GM19239 (cell line): ENCODE measurements at regions not wholly inside any gene's neighbourhood (a gene's known extent, or its start where the extent isn't known, plus 50 kb on each side); places are given as distances from the start of the nearest gene placed in this dataset.
"Not testable (repeated sequence)": the region's sequence is repeated elsewhere in the genome, so short reads cannot be mapped to it uniquely, and the experiment has no call there.

Experiments used
- DNase-seq: peaks from one replicate; pipeline ENCODE4 v3.0.0; 2011; ENCODE audit warnings: low spot score; ENCODE audit not compliant: insufficient read length
- FAIRE-seq: peaks from 2 replicates; lab custom pipeline; 2011; peaks lifted over from hg19 to GRCh38; lab: Jason Lieb, UNC

GRCh38 chr4:171430495-171430894 lies 382.7 kb upstream of the GALNTL6 start:
- FAIRE-seq (no peak), DNase-seq (no peak)

- DNase-seq = no peak
- no peak for FAIRE-seq
These were observed 416.0 kb upstream of the GALNTL6 start for GRCh38 chr4:171397175-171397574.

- DNase-seq = no peak
- no peak for FAIRE-seq
These were observed 422.6 kb upstream of the GALNTL6 start for GRCh38 chr4:171390626-171391025.

- FAIRE-seq = no peak
- DNase-seq = no peak
These were observed 434.9 kb upstream of the GALNTL6 start for GRCh38 chr4:171378323-171378722.

GRCh38 chr4:171376724-171377123 lies 436.5 kb upstream of the GALNTL6 start:
- no peak for DNase-seq
- FAIRE-seq = no peak

- no peak for DNase-seq
- FAIRE-seq = no peak
These were observed 459.7 kb upstream of the GALNTL6 start for GRCh38 chr4:171353535-171353934.

- DNase-seq (no peak), FAIRE-seq (no peak)
These were observed 465.1 kb upstream of the GALNTL6 start for GRCh38 chr4:171348090-171348489.

- no peak for FAIRE-seq
- DNase-seq = no peak
These were observed 470.6 kb upstream of the GALNTL6 start for GRCh38 chr4:171342646-171343045.

- FAIRE-seq (no peak), DNase-seq (no peak)
These were observed 472.9 kb upstream of the GALNTL6 start for GRCh38 chr4:171340258-171340657.

- no peak for FAIRE-seq
- no peak for DNase-seq
These were observed 478.7 kb upstream of the GALNTL6 start for GRCh38 chr4:171334549-171334948.

- FAIRE-seq (no peak), DNase-seq (no peak)
These were observed 504.5 kb upstream of the GALNTL6 start for GRCh38 chr4:171308661-171309060.

- DNase-seq, FAIRE-seq: not testable (repeated sequence)
These were observed 515.0 kb upstream of the GALNTL6 start for GRCh38 chr4:171298048-171298718.

- no peak for DNase-seq
- no peak for FAIRE-seq
These were observed 524.3 kb upstream of the GALNTL6 start for GRCh38 chr4:171288816-171289432.

- FAIRE-seq (no peak), DNase-seq (no peak)
These were observed 531.8 kb upstream of the GALNTL6 start for GRCh38 chr4:171281359-171281758.

GRCh38 chr4:171279131-171279530 lies 534.1 kb upstream of the GALNTL6 start:
- no peak for FAIRE-seq
- DNase-seq = no peak

GRCh38 chr4:171266671-171267070 lies 546.5 kb upstream of the GALNTL6 start:
- no peak for FAIRE-seq
- no peak for DNase-seq

GRCh38 chr4:171265190-171265818 lies 547.9 kb upstream of the GALNTL6 start:
- FAIRE-seq (no peak), DNase-seq (no peak)

- FAIRE-seq (no peak), DNase-seq (no peak)
These were observed 557.0 kb upstream of the GALNTL6 start for GRCh38 chr4:171256223-171256622.

GRCh38 chr4:171246948-171247347 lies 566.3 kb upstream of the GALNTL6 start:
- DNase-seq (no peak), FAIRE-seq (no peak)

GRCh38 chr4:171242831-171243230 lies 570.4 kb upstream of the GALNTL6 start:
- FAIRE-seq (no peak), DNase-seq (no peak)

GRCh38 chr4:171239196-171239595 lies 574.0 kb upstream of the GALNTL6 start:
- FAIRE-seq (no peak), DNase-seq (no peak)

GRCh38 chr4:171235521-171235920 lies 577.7 kb upstream of the GALNTL6 start:
- no peak for FAIRE-seq
- no peak for DNase-seq
